KMS-11 (cell line): ENCODE measurements at regions not wholly inside any gene's neighbourhood (a gene's known extent, or its start where the extent isn't known, plus 50 kb on each side); places are given as distances from the start of the nearest gene placed in this dataset.

Experiments used
- H2AFZ ChIP-seq: fragments of 200-600 bp; sonication (generic); 2 replicates; pipeline ENCODE4 v1.6.1; 2016; ENCODE audit warnings: antibody characterized with exemption, mixed run types, low read depth
- H3K27ac ChIP-seq: fragments of 200-600 bp; sonication (generic); 2 replicates; pipeline ENCODE4 v1.6.1; 2016; ENCODE audit warnings: mild to moderate bottlenecking, mixed run types
- H3K27me3 ChIP-seq: fragments of 200-600 bp; sonication (generic); 2 replicates; pipeline ENCODE4 v1.6.1; 2017; ENCODE audit warnings: mild to moderate bottlenecking, low read depth, mixed run types, moderate library complexity; ENCODE audit not compliant: insufficient read depth
- H3K36me3 ChIP-seq: fragments of 200-600 bp; sonication (generic); 2 replicates; pipeline ENCODE4 v1.6.1; 2017; ENCODE audit warnings: mild to moderate bottlenecking, mixed run types; ENCODE audit not compliant: insufficient read depth
- H3K4me1 ChIP-seq: fragments of 200-600 bp; sonication (generic); 2 replicates; pipeline ENCODE4 v1.6.1; 2016; ENCODE audit warnings: mild to moderate bottlenecking, low read depth, mixed run types; ENCODE audit not compliant: poor library complexity, severe bottlenecking
- H3K4me2 ChIP-seq: fragments of 200-600 bp; sonication (generic); 2 replicates; pipeline ENCODE4 v1.7.0; 2016; ENCODE audit warnings: mild to moderate bottlenecking, mixed run types
- H3K4me3 ChIP-seq: fragments of 200-600 bp; sonication (generic); IDR thresholded peaks from 2 replicates; pipeline ENCODE4 v1.6.1; 2017; ENCODE audit warnings: low read depth, low read length, mixed read lengths; ENCODE audit not compliant: insufficient read depth
- H3K79me2 ChIP-seq: fragments of 200-600 bp; sonication (generic); 2 replicates; pipeline ENCODE4 v1.6.1; 2016; ENCODE audit warnings: low read depth, mixed run types; ENCODE audit not compliant: insufficient read depth
- H3K9ac ChIP-seq: fragments of 200-600 bp; sonication (generic); 2 replicates; pipeline ENCODE4 v1.6.1; 2016; ENCODE audit warnings: mild to moderate bottlenecking, mixed run types
- H4K20me1 ChIP-seq: fragments of 200-600 bp; sonication (generic); 2 replicates; pipeline ENCODE4 v1.6.1; 2016; ENCODE audit warnings: mild to moderate bottlenecking, mixed run types; ENCODE audit not compliant: insufficient read depth
- CTCF ChIP-seq: fragments of 200-600 bp; sonication (generic); conservative IDR thresholded peaks from 2 replicates; pipeline ENCODE4 v1.6.1; 2017; ENCODE audit warnings: low read depth, mild to moderate bottlenecking, antibody characterized with exemption, low read length, moderate library complexity, mixed read lengths

- Histone ChIP-seq H3K4me2 (no peak overlapping the region), H3K79me2 (no peaks in the 10 kb centered on the region)
These were observed 188.5 kb upstream of the HTR2A start for GRCh38 chr13:47085346-47085745.

GRCh38 chr13:47081850-47082249 lies 185.0 kb upstream of the HTR2A start:
- Histone ChIP-seq H3K27ac (no peak overlapping the region), H4K20me1 (no peaks in the 10 kb centered on the region), H3K27me3 (no peaks in the 10 kb centered on the region), H3K79me2 (no peaks in the 10 kb centered on the region), H3K4me3 (no peak overlapping the region), H3K4me1 (no peaks in the 10 kb centered on the region), H2AFZ (no peak overlapping the region), H3K9ac (no peak overlapping the region), H3K4me2 (no peak overlapping the region), H3K36me3 (no peaks in the 10 kb centered on the region)
- no peak for TF ChIP-seq CTCF

More at GRCh38 chr13:47085346-47085745, 188.5 kb upstream of the HTR2A start:
- Histone ChIP-seq H3K27ac (no peak overlapping the region), H4K20me1 (no peaks in the 10 kb centered on the region), H3K4me3 (no peak overlapping the region), H2AFZ (no peak overlapping the region), H3K36me3 (no peaks in the 10 kb centered on the region), H3K4me1 (no peaks in the 10 kb centered on the region), H3K9ac (no peak overlapping the region), H3K27me3 (no peaks in the 10 kb centered on the region)
- TF ChIP-seq CTCF, result no peak

GRCh38 chr13:47081246-47081645 lies 184.4 kb upstream of the HTR2A start:
- Histone ChIP-seq H3K4me1 (no peaks in the 10 kb centered on the region), H3K9ac (no peak overlapping the region), H3K79me2 (no peaks in the 10 kb centered on the region), H3K36me3 (no peaks in the 10 kb centered on the region), H3K4me3 (no peak overlapping the region), H3K27ac (no peak overlapping the region), H3K4me2 (no peak overlapping the region), H2AFZ (no peak overlapping the region), H4K20me1 (no peaks in the 10 kb centered on the region), H3K27me3 (no peaks in the 10 kb centered on the region)
- no peak for TF ChIP-seq CTCF

- Histone ChIP-seq H3K27ac (no peak overlapping the region), H3K4me2 (no peak overlapping the region), H4K20me1 (no peaks in the 10 kb centered on the region), H3K4me3 (no peak overlapping the region), H3K36me3 (no peaks in the 10 kb centered on the region), H2AFZ (no peak overlapping the region), H3K4me1 (no peaks in the 10 kb centered on the region), H3K27me3 (no peaks in the 10 kb centered on the region), H3K9ac (no peak overlapping the region), H3K79me2 (no peaks in the 10 kb centered on the region)
- no peak for TF ChIP-seq CTCF
These were observed 183.8 kb upstream of the HTR2A start for GRCh38 chr13:47080621-47081020.
